Calu3 (cell line): ENCODE measurements at regions not wholly inside any gene's neighbourhood (a gene's known extent, or its start where the extent isn't known, plus 50 kb on each side); places are given as distances from the start of the nearest gene placed in this dataset.

Experiments used
- BruUV-seq: library from RNA; stranded (reverse); fragments of 400-500 nt; replicated peaks from 2 replicates; lab custom pipeline; 2021; lab: Mats Ljungman, UMichigan
- CTCF ChIA-PET: fragments of 300-600 bp; sonication (Branson Sonifier 250); formaldehyde crosslinking; loops from one replicate; lab custom pipeline; 2022; ENCODE audit warnings: antibody characterized with exemption; lab: Charles Lee
- DNase-seq: peaks from one replicate; pipeline ENCODE4 v3.0.0; 2022
- H3K27ac Mint-ChIP-seq: one replicate; pipeline ENCODE4 v1.8.0; 2022; ENCODE audit warnings: mixed read lengths; ENCODE audit not compliant: unreplicated experiment
- H3K27me3 Mint-ChIP-seq: one replicate; pipeline ENCODE4 v1.8.0; 2022; ENCODE audit warnings: mixed read lengths; ENCODE audit not compliant: unreplicated experiment
- H3K36me3 Mint-ChIP-seq: one replicate; pipeline ENCODE4 v1.8.0; 2022; ENCODE audit warnings: mild to moderate bottlenecking, moderate library complexity, mixed read lengths; ENCODE audit not compliant: insufficient read depth, unreplicated experiment
- H3K4me1 Mint-ChIP-seq: one replicate; pipeline ENCODE4 v1.8.0; 2022; ENCODE audit warnings: mild to moderate bottlenecking, low read depth, mixed read lengths; ENCODE audit not compliant: unreplicated experiment
- H3K4me3 Mint-ChIP-seq: one replicate; pipeline ENCODE4 v1.8.0; 2022; ENCODE audit warnings: mild to moderate bottlenecking, low read depth, moderate library complexity, mixed read lengths; ENCODE audit not compliant: unreplicated experiment
- H3K9me3 Mint-ChIP-seq: one replicate; pipeline ENCODE4 v1.8.0; 2022; ENCODE audit warnings: low read depth, mixed read lengths; ENCODE audit not compliant: unreplicated experiment
- CTCF ChIP-seq: fragments of 200-600 bp; IDR thresholded peaks from one replicate; pipeline ENCODE4 v1.8.0; 2022; ENCODE audit warnings: antibody characterized with exemption; ENCODE audit not compliant: unreplicated experiment
- intact Hi-C: fragments of 100-400 bp; cut with micrococcal nuclease; formaldehyde crosslinking; loops from one replicate; pipeline ENCODE4 v1.10.0; 2022; ENCODE audit not compliant: unreplicated experiment

GRCh38 chr21:38133240-38133639 is 123.6 kb upstream of the KCNJ15 start:
- no peak for DNase-seq
- CTCF ChIA-PET, result no interaction called here
- Mint-ChIP-seq H3K27ac (no peak overlapping the region), H3K4me1 (no peaks in the 10 kb centered on the region), H3K36me3 (no peaks in the 10 kb centered on the region), H3K4me3 (no peak overlapping the region), H3K27me3 (peaks cover 67% of the 10 kb centered on the region), H3K9me3 (no peaks in the 10 kb centered on the region)
- no peak for TF ChIP-seq CTCF
- intact Hi-C loops, result no loop called here
- no TSS peak for BruUV-seq

- Mint-ChIP-seq H3K36me3 (no peaks in the 10 kb centered on the region), H3K4me1 (no peaks in the 10 kb centered on the region), H3K9me3 (no peaks in the 10 kb centered on the region), H3K4me3 (no peak overlapping the region), H3K27ac (no peak overlapping the region), H3K27me3 (peaks cover 57% of the 10 kb centered on the region)
- no peak for DNase-seq
- intact Hi-C loops, result no loop called here
- CTCF ChIA-PET, result no interaction called here
- BruUV-seq, result no TSS peak
- TF ChIP-seq CTCF, result no peak
Observed at GRCh38 chr21:38134084-38134873, 122.5 kb upstream of the KCNJ15 start.

- Mint-ChIP-seq H3K9me3 (no peaks in the 10 kb centered on the region), H3K27ac (no peak overlapping the region), H3K4me3 (no peak overlapping the region), H3K36me3 (no peaks in the 10 kb centered on the region), H3K4me1 (peaks cover 7% of the 10 kb centered on the region), H3K27me3 (peaks cover 38% of the 10 kb centered on the region)
- intact Hi-C loops, result no loop called here
- CTCF ChIA-PET, result no interaction called here
- BruUV-seq, result no TSS peak
- no peak for DNase-seq
- TF ChIP-seq CTCF, result no peak
Observed at GRCh38 chr21:38136201-38136600, 120.6 kb upstream of the KCNJ15 start.

- DNase-seq, result peak; percentile 1
- H3K4me1 Mint-ChIP-seq, result peaks cover 7% of the 10 kb centered on the region
- BruUV-seq, result no TSS peak
- no peak overlapping the region for H3K27ac Mint-ChIP-seq
- no peak for TF ChIP-seq CTCF
- no peaks in the 10 kb centered on the region for H3K9me3 Mint-ChIP-seq
- H3K36me3 Mint-ChIP-seq, result no peaks in the 10 kb centered on the region
- peaks cover 35% of the 10 kb centered on the region for H3K27me3 Mint-ChIP-seq
- intact Hi-C loops, result no loop called here
- H3K4me3 Mint-ChIP-seq, result no peak overlapping the region
- CTCF ChIA-PET, result interaction anchor here (1.0 kb wide), 1 partner anchor 419 kb away, joined by 3 read pairs; no protein-coding TSS in a partner anchor
Observed at GRCh38 chr21:38139380-38140168, 117.2 kb upstream of the KCNJ15 start.
